SK-N-SH treated with all-trans-retinoic acid at 6 μM for 48 hours (cell line): ENCODE measurements at regions not wholly inside any gene's neighbourhood (a gene's known extent, or its start where the extent isn't known, plus 50 kb on each side); places are given as distances from the start of the nearest gene placed in this dataset.
A peak's percentile ranks its signal among the peaks of the same experiment; 100 is the strongest.

Experiments used
- ATAC-seq: fragments of 200-7000 bp; cut with Tn5 transposase; 3 replicates; pipeline ENCODE4 v1.9.1; 2020; ENCODE audit warnings: mild to moderate bottlenecking, moderate library complexity
- ARNTL ChIP-seq: fragments of 450-650 bp; formaldehyde crosslinking; IDR thresholded peaks from 2 replicates; pipeline ENCODE4 v1.5.0; 2020; ENCODE audit warnings: low read depth, mild to moderate bottlenecking, moderate library complexity, borderline replicate concordance
- BACH2 ChIP-seq: fragments of 250-450 bp; sonication (Bioruptor Pico); IDR thresholded peaks from 2 replicates; pipeline ENCODE4 v1.9.0; 2021; ENCODE audit warnings: mild to moderate bottlenecking, borderline replicate concordance
- CSDC2 ChIP-seq: fragments of 250-450 bp; sonication (Bioruptor Pico); IDR thresholded peaks from 2 replicates; pipeline ENCODE4 v1.5.0; 2020; ENCODE audit warnings: mild to moderate bottlenecking, moderate library complexity
- ESRRG ChIP-seq: fragments of 250-450 bp; sonication (Bioruptor Pico); IDR thresholded peaks from 2 replicates; pipeline ENCODE4 v1.6.1; 2021; ENCODE audit warnings: mild to moderate bottlenecking
- GLIS3 ChIP-seq: fragments of 250-450 bp; sonication (Bioruptor Pico); IDR thresholded peaks from 2 replicates; pipeline ENCODE4 v1.5.0; 2020; ENCODE audit warnings: mild to moderate bottlenecking, moderate library complexity
- ISL1 ChIP-seq: fragments of 250-450 bp; sonication (Bioruptor Pico); IDR thresholded peaks from 2 replicates; pipeline ENCODE4 v2.1.2; 2022; ENCODE audit warnings: mild to moderate bottlenecking, moderate library complexity
- PPARA ChIP-seq: fragments of 250-450 bp; sonication (Bioruptor Pico); IDR thresholded peaks from 2 replicates; pipeline ENCODE4 v1.5.0; 2020; ENCODE audit warnings: mild to moderate bottlenecking, borderline replicate concordance
- SNAI2 ChIP-seq: fragments of 250-450 bp; sonication (Bioruptor Pico); IDR thresholded peaks from 2 replicates; pipeline ENCODE4 v1.5.0; 2020; ENCODE audit warnings: mild to moderate bottlenecking, moderate library complexity
- TCF4 ChIP-seq: fragments of 250-450 bp; sonication (Bioruptor Pico); IDR thresholded peaks from 2 replicates; pipeline ENCODE4 v1.8.0; 2021; ENCODE audit warnings: mild to moderate bottlenecking, moderate library complexity, borderline replicate concordance
- ZC3H10 ChIP-seq: fragments of 250-450 bp; sonication (Bioruptor Pico); IDR thresholded peaks from 2 replicates; pipeline ENCODE4 v1.5.1; 2021; ENCODE audit warnings: mild to moderate bottlenecking, moderate library complexity
- ZFP30 ChIP-seq: fragments of 450-650 bp; formaldehyde crosslinking; IDR thresholded peaks from 2 replicates; pipeline ENCODE4 v1.5.0; 2022; ENCODE audit warnings: mild to moderate bottlenecking, moderate library complexity
- ZNF565 ChIP-seq: fragments of 450-650 bp; formaldehyde crosslinking; conservative IDR thresholded peaks from 2 replicates; pipeline ENCODE4 v1.5.0; 2020; ENCODE audit warnings: low read depth, mild to moderate bottlenecking, moderate library complexity
- ZNF70 ChIP-seq: fragments of 450-650 bp; formaldehyde crosslinking; IDR thresholded peaks from 2 replicates; pipeline ENCODE4 v1.5.0; 2020; ENCODE audit warnings: mild to moderate bottlenecking, moderate library complexity
- ZNF8 ChIP-seq: fragments of 450-650 bp; formaldehyde crosslinking; IDR thresholded peaks from 2 replicates; pipeline ENCODE4 v1.5.0; 2020; ENCODE audit warnings: mild to moderate bottlenecking, moderate library complexity
- TF ChIP-seq, protein P1 (sequence below): fragments of 250-450 bp; sonication (Bioruptor Pico); IDR thresholded peaks from 2 replicates; pipeline ENCODE4 v1.8.0; 2021; ENCODE audit warnings: low read depth, mild to moderate bottlenecking, moderate library complexity, borderline replicate concordance
- TF ChIP-seq, protein P2 (sequence below): fragments of 250-450 bp; sonication (Bioruptor Pico); IDR thresholded peaks from 2 replicates; pipeline ENCODE4 v1.5.0; 2020; ENCODE audit warnings: mild to moderate bottlenecking, moderate library complexity
- TF ChIP-seq, protein P3 (sequence below): fragments of 250-450 bp; sonication (Bioruptor Pico); IDR thresholded peaks from 2 replicates; pipeline ENCODE4 v1.8.0; 2020; ENCODE audit warnings: mild to moderate bottlenecking, moderate library complexity, borderline replicate concordance
- TF ChIP-seq, protein P4 (sequence below): fragments of 250-450 bp; sonication (Bioruptor Pico); IDR thresholded peaks from 2 replicates; pipeline ENCODE4 v1.5.1; 2020; ENCODE audit warnings: low read depth, mild to moderate bottlenecking, moderate library complexity

DNA sequence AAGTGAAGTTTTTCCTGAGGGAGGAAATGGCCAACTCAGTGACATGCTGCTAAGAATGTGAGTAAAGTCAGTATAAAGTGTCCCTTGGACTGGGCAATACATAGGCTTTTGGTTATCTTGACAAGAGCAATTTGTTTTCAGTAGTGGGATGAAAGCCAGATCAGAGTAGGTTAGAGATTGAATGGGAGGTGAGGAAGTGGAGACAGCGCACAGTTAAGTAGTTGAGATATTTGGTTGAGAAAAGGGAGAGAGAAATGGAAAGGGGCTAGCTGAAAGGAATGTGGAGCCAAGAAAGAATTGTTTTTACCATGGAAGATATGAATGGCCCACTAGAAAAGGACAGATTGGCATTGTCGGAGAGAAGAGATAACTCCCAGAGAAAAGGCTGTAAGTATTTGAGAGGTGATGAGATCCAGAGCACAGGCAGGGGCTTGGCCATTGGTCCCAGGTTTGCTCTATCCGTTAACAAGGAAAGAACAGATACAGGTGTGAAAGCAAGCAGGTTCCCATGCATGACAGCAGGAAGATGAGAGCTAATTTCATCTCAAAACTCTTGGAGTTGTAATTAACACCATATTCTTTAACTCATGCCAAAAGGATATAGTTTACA is 392.0 kb downstream of the NR2F1-AS1 start:
- ATAC-seq = peak; percentile 9; the same call in 1 of the 3 replicates
- TF ChIP-seq ISL1 (CRISPR knock-in tag) (peak; percentile 19; the same call in 1 of the 2 replicates), GLIS3 (CRISPR knock-in tag) (no peak), ZNF8 (CRISPR knock-in tag) (no peak)
- TF ChIP-seq, protein P1, sequence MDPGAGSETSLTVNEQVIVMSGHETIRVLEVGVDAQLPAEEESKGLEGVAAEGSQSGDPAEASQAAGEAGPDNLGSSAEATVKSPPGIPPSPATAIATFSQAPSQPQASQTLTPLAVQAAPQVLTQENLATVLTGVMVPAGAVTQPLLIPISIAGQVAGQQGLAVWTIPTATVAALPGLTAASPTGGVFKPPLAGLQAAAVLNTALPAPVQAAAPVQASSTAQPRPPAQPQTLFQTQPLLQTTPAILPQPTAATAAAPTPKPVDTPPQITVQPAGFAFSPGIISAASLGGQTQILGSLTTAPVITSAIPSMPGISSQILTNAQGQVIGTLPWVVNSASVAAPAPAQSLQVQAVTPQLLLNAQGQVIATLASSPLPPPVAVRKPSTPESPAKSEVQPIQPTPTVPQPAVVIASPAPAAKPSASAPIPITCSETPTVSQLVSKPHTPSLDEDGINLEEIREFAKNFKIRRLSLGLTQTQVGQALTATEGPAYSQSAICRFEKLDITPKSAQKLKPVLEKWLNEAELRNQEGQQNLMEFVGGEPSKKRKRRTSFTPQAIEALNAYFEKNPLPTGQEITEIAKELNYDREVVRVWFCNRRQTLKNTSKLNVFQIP (CRISPR knock-in tag) = no peak

DNA sequence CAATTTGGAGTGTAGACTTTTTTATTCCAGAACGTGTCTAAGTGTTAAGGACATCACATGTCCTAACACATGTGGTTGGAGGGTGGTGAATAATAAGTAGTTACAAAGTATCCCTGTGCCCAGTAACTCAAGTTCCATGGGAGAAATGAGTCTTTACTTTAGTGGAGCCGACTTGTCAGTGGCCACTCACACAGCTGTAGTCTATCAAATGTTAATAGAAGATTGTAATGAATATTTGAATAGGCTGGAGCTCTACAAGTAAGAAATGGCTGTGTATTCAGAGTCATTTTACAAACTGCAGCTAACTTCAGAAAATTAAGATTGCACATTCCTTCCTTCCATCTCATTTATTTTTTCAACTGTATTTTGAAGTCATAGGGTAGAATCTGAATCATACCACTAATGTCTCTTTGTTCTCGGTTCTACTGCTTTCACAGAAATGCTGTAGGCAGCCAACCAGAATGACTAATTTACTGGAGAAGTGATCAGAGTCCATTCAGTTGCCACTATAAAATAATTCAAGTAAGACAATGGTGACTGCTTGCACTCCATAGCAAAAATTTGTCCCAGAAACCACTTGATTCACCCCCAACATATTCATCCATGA is 394.8 kb downstream of the NR2F1-AS1 start:
- no peak for ATAC-seq

DNA sequence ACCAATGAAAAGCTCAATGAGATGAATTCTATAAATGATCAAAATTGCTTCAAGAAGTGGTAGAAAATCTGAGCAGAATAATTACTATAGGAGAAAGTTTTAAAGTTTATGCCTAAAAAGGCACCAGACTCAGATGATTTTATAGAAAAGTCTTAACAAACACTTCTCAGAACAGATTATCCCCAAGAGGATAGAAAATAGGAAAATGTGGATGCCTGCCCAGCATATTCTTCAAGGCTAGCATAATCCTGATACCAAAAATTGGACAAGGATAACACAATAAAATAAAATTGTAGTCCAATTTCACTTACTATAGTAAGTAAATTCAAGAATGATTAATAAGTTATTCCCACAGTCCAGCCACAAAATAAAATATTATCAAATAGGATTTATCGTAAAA is 397.0 kb downstream of the NR2F1-AS1 start:
- no peak for ATAC-seq
- no peak for TF ChIP-seq ESRRG (CRISPR knock-in tag)
- no peak for TF ChIP-seq PPARA (CRISPR knock-in tag)
- TF ChIP-seq, protein P1 (CRISPR knock-in tag) = no peak
- TF ChIP-seq, protein P2, sequence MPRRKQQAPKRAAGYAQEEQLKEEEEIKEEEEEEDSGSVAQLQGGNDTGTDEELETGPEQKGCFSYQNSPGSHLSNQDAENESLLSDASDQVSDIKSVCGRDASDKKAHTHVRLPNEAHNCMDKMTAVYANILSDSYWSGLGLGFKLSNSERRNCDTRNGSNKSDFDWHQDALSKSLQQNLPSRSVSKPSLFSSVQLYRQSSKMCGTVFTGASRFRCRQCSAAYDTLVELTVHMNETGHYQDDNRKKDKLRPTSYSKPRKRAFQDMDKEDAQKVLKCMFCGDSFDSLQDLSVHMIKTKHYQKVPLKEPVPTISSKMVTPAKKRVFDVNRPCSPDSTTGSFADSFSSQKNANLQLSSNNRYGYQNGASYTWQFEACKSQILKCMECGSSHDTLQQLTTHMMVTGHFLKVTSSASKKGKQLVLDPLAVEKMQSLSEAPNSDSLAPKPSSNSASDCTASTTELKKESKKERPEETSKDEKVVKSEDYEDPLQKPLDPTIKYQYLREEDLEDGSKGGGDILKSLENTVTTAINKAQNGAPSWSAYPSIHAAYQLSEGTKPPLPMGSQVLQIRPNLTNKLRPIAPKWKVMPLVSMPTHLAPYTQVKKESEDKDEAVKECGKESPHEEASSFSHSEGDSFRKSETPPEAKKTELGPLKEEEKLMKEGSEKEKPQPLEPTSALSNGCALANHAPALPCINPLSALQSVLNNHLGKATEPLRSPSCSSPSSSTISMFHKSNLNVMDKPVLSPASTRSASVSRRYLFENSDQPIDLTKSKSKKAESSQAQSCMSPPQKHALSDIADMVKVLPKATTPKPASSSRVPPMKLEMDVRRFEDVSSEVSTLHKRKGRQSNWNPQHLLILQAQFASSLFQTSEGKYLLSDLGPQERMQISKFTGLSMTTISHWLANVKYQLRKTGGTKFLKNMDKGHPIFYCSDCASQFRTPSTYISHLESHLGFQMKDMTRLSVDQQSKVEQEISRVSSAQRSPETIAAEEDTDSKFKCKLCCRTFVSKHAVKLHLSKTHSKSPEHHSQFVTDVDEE (CRISPR knock-in tag) = no peak
- TF ChIP-seq, protein P3, sequence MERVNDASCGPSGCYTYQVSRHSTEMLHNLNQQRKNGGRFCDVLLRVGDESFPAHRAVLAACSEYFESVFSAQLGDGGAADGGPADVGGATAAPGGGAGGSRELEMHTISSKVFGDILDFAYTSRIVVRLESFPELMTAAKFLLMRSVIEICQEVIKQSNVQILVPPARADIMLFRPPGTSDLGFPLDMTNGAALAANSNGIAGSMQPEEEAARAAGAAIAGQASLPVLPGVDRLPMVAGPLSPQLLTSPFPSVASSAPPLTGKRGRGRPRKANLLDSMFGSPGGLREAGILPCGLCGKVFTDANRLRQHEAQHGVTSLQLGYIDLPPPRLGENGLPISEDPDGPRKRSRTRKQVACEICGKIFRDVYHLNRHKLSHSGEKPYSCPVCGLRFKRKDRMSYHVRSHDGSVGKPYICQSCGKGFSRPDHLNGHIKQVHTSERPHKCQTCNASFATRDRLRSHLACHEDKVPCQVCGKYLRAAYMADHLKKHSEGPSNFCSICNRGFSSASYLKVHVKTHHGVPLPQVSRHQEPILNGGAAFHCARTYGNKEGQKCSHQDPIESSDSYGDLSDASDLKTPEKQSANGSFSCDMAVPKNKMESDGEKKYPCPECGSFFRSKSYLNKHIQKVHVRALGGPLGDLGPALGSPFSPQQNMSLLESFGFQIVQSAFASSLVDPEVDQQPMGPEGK (CRISPR knock-in tag) = no peak
- TF ChIP-seq ISL1 (CRISPR knock-in tag) = no peak
- no peak for TF ChIP-seq ARNTL (CRISPR knock-in tag)
- TF ChIP-seq ZNF8 (CRISPR knock-in tag) = no peak
- TF ChIP-seq TCF4 (CRISPR knock-in tag) = no peak
- no peak for TF ChIP-seq ZC3H10 (CRISPR knock-in tag)

More for the DNA sequence above, 394.8 kb downstream of the NR2F1-AS1 start:
- TF ChIP-seq CSDC2 (CRISPR knock-in tag) (no peak), ZFP30 (no peak), ZNF70 (no peak), SNAI2 (CRISPR knock-in tag) (no peak), ZC3H10 (CRISPR knock-in tag) (no peak), BACH2 (no peak), ESRRG (CRISPR knock-in tag) (no peak), PPARA (CRISPR knock-in tag) (no peak), ZNF565 (CRISPR knock-in tag) (no peak), ARNTL (CRISPR knock-in tag) (no peak)
- TF ChIP-seq, protein P2 (CRISPR knock-in tag) = no peak
- TF ChIP-seq, protein P1 (CRISPR knock-in tag) = no peak
- TF ChIP-seq, protein P4, sequence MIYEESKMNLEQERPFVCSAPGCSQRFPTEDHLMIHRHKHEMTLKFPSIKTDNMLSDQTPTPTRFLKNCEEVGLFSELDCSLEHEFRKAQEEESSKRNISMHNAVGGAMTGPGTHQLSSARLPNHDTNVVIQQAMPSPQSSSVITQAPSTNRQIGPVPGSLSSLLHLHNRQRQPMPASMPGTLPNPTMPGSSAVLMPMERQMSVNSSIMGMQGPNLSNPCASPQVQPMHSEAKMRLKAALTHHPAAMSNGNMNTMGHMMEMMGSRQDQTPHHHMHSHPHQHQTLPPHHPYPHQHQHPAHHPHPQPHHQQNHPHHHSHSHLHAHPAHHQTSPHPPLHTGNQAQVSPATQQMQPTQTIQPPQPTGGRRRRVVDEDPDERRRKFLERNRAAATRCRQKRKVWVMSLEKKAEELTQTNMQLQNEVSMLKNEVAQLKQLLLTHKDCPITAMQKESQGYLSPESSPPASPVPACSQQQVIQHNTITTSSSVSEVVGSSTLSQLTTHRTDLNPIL = no peak
